WTC11 (cell line): ENCODE measurements at regions not wholly inside any gene's neighbourhood (a gene's known extent, or its start where the extent isn't known, plus 50 kb on each side); places are given as distances from the start of the nearest gene placed in this dataset.

Source experiments
- ATAC-seq: fragments of 200-7000 bp; cut with Tn5 transposase; 2 replicates; pipeline ENCODE4 v1.10.0; 2021; ENCODE audit warnings: mild to moderate bottlenecking, moderate library complexity
- CTCF ChIA-PET: fragments of 300-600 bp; sonication (Branson Sonifier 250); formaldehyde crosslinking; loops from one replicate; lab custom pipeline; 2021; ENCODE audit warnings: antibody characterized with exemption; lab: Charles Lee
- POLR2A ChIA-PET: fragments of 350-600 bp; sonication (Branson Sonifier 250); formaldehyde crosslinking; loops from one replicate; lab custom pipeline; 2021; ENCODE audit warnings: antibody characterized with exemption; lab: Charles Lee
- DNase-seq: peaks from one replicate; pipeline ENCODE4 v3.0.0; 2021; ENCODE audit warnings: low spot score
- H3K27ac Mint-ChIP-seq: 2 replicates; pipeline ENCODE4 v1.8.0; 2021; ENCODE audit warnings: mixed read lengths
- H3K27me3 Mint-ChIP-seq: 2 replicates; pipeline ENCODE4 v1.8.0; 2021; ENCODE audit warnings: low read depth, mild to moderate bottlenecking, moderate library complexity, mixed read lengths
- H3K36me3 Mint-ChIP-seq: 2 replicates; pipeline ENCODE4 v1.8.0; 2021; ENCODE audit warnings: mixed read lengths
- H3K4me1 Mint-ChIP-seq: 2 replicates; pipeline ENCODE4 v1.8.0; 2022; ENCODE audit warnings: mixed read lengths
- H3K4me3 Mint-ChIP-seq: 2 replicates; pipeline ENCODE4 v1.8.0; 2021; ENCODE audit warnings: mild to moderate bottlenecking, moderate library complexity, mixed read lengths
- H3K9me3 Mint-ChIP-seq: 2 replicates; pipeline ENCODE4 v1.8.0; 2021; ENCODE audit warnings: mixed read lengths
- ARID4B ChIP-seq: sonication (generic); formaldehyde crosslinking; IDR thresholded peaks from 2 replicates; pipeline ENCODE4 v1.8.0; 2023; ENCODE audit warnings: missing genetic modification reagents, mild to moderate bottlenecking, borderline replicate concordance
- ATF1 ChIP-seq: sonication (generic); formaldehyde crosslinking; IDR thresholded peaks from 2 replicates; pipeline ENCODE4 v1.8.1; 2023; ENCODE audit warnings: mild to moderate bottlenecking, moderate library complexity, missing genetic modification reagents
- CBFB ChIP-seq: sonication (generic); formaldehyde crosslinking; IDR thresholded peaks from 2 replicates; pipeline ENCODE4 v1.8.1; 2022; ENCODE audit warnings: mild to moderate bottlenecking, low read depth, missing genetic modification reagents
- CREM ChIP-seq: sonication (generic); formaldehyde crosslinking; IDR thresholded peaks from 2 replicates; pipeline ENCODE4 v1.8.1; 2022; ENCODE audit warnings: mild to moderate bottlenecking, missing genetic modification reagents, moderate library complexity
- CTCF ChIP-seq: fragments of 200-600 bp; IDR thresholded peaks from 2 replicates; pipeline ENCODE4 v1.8.0; 2022; ENCODE audit warnings: antibody characterized with exemption
- FOXP1 ChIP-seq: sonication (generic); formaldehyde crosslinking; IDR thresholded peaks from 2 replicates; pipeline ENCODE4 v1.8.0; 2022; ENCODE audit warnings: missing genetic modification reagents, mild to moderate bottlenecking, moderate library complexity, borderline replicate concordance
- GABPB1 ChIP-seq: sonication (generic); formaldehyde crosslinking; IDR thresholded peaks from 2 replicates; pipeline ENCODE4 v1.8.1; 2023; ENCODE audit warnings: mild to moderate bottlenecking, missing genetic modification reagents
- GRHL2 ChIP-seq: fragments of 250-450 bp; sonication (Bioruptor Pico); IDR thresholded peaks from 2 replicates; pipeline ENCODE4 v1.8.0; 2022; ENCODE audit warnings: mild to moderate bottlenecking, moderate library complexity; ENCODE audit not compliant: insufficient replicate concordance, severe bottlenecking
- HMGXB4 ChIP-seq: sonication (generic); formaldehyde crosslinking; IDR thresholded peaks from 2 replicates; pipeline ENCODE4 v1.8.1; 2023; ENCODE audit warnings: mild to moderate bottlenecking, moderate library complexity, missing genetic modification reagents
- NFATC4 ChIP-seq: fragments of 250-450 bp; sonication (Bioruptor Pico); IDR thresholded peaks from 2 replicates; pipeline ENCODE4 v1.9.0; 2021; ENCODE audit warnings: mild to moderate bottlenecking
- NR1H2 ChIP-seq: sonication (generic); formaldehyde crosslinking; IDR thresholded peaks from 2 replicates; pipeline ENCODE4 v1.9.0; 2021; ENCODE audit warnings: mild to moderate bottlenecking, moderate library complexity, missing genetic modification reagents
- SP1 ChIP-seq: sonication (generic); formaldehyde crosslinking; conservative IDR thresholded peaks from 2 replicates; pipeline ENCODE4 v1.8.1; 2022; ENCODE audit warnings: missing genetic modification reagents
- TCF7 ChIP-seq: sonication (generic); formaldehyde crosslinking; IDR thresholded peaks from 2 replicates; pipeline ENCODE4 v1.8.0; 2022; ENCODE audit warnings: mild to moderate bottlenecking, low read depth, missing genetic modification reagents, moderate library complexity
- ZNF121 ChIP-seq: sonication (generic); formaldehyde crosslinking; IDR thresholded peaks from 2 replicates; pipeline ENCODE4 v1.8.0; 2023; ENCODE audit warnings: missing genetic modification reagents
- ZNF263 ChIP-seq: sonication (generic); formaldehyde crosslinking; IDR thresholded peaks from 2 replicates; pipeline ENCODE4 v1.8.1; 2022; ENCODE audit warnings: low read depth, mild to moderate bottlenecking, moderate library complexity, missing genetic modification reagents
- ZNF396 ChIP-seq: fragments of 250-450 bp; sonication (Bioruptor Pico); IDR thresholded peaks from 2 replicates; pipeline ENCODE4 v1.8.0; 2021; ENCODE audit warnings: mild to moderate bottlenecking, moderate library complexity, borderline replicate concordance
- ZNF423 ChIP-seq: fragments of 250-450 bp; sonication (Bioruptor Pico); IDR thresholded peaks from 2 replicates; pipeline ENCODE4 v2.1.2; 2022; ENCODE audit warnings: mild to moderate bottlenecking, moderate library complexity
- ZNF425 ChIP-seq: fragments of 250-450 bp; sonication (Bioruptor Pico); conservative IDR thresholded peaks from 2 replicates; pipeline ENCODE4 v1.9.0; 2021; ENCODE audit warnings: mild to moderate bottlenecking
- TF ChIP-seq, protein P1 (sequence below): fragments of 250-450 bp; sonication (Bioruptor Pico); IDR thresholded peaks from 2 replicates; pipeline ENCODE4 v2.1.2; 2022; ENCODE audit warnings: mild to moderate bottlenecking, moderate library complexity
- TF ChIP-seq, protein P2 (sequence below): sonication (generic); formaldehyde crosslinking; conservative IDR thresholded peaks from 2 replicates; pipeline ENCODE4 v1.8.1; 2022; ENCODE audit warnings: mild to moderate bottlenecking, missing genetic modification reagents
- TF ChIP-seq, protein P3 (sequence below): sonication (generic); formaldehyde crosslinking; IDR thresholded peaks from 2 replicates; pipeline ENCODE4 v1.8.0; 2022; ENCODE audit warnings: mild to moderate bottlenecking, missing genetic modification reagents

DNA sequence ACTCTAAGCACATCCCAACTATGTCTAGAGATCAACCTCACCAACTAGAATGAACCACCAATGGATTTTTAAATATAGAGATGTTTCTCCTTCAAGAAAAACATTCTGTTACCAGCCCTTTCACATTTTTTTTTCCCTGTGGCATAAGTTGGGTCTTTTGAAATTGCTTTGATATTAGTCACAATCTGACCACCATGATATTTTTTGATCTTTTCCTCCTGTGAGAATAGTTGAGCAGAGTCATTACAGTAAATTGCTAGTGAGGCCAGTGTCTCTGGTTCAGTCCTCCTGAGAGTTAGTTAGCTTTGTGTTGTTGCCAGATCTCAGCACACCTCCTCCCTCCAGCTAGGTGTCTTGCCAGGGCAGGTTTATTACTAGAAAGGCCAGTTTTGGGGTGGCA lies 79.7 kb upstream of the MYLIP start:
- ChIA-PET POLR2A (no interaction called here), CTCF (no interaction called here)
- Mint-ChIP-seq H3K4me1 (peaks cover 3% of the 10 kb centered on the region; the same call in 1 of the 2 replicates), H3K27me3 (no peaks in the 10 kb centered on the region), H3K27ac (no peak overlapping the region), H3K9me3 (peaks cover 14% of the 10 kb centered on the region), H3K36me3 (no peaks in the 10 kb centered on the region), H3K4me3 (no peak overlapping the region)
- DNase-seq (no peak), ATAC-seq (no peak)
- no peak for TF ChIP-seq ARID4B (CRISPR knock-in tag)
- no peak for TF ChIP-seq GRHL2 (CRISPR knock-in tag)
- TF ChIP-seq FOXP1 (CRISPR knock-in tag) = no peak
- no peak for TF ChIP-seq ATF1 (CRISPR knock-in tag)
- TF ChIP-seq NFATC4 (CRISPR knock-in tag) = no peak
- no peak for TF ChIP-seq HMGXB4 (CRISPR knock-in tag)

- TF ChIP-seq, protein P1, sequence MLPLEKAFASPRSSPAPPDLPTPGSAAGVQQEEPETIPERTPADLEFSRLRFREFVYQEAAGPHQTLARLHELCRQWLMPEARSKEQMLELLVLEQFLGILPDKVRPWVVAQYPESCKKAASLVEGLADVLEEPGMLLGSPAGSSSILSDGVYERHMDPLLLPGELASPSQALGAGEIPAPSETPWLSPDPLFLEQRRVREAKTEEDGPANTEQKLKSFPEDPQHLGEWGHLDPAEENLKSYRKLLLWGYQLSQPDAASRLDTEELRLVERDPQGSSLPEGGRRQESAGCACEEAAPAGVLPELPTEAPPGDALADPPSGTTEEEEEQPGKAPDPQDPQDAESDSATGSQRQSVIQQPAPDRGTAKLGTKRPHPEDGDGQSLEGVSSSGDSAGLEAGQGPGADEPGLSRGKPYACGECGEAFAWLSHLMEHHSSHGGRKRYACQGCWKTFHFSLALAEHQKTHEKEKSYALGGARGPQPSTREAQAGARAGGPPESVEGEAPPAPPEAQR (CRISPR knock-in tag) = no peak
- TF ChIP-seq CTCF = no peak
- TF ChIP-seq, protein P2, sequence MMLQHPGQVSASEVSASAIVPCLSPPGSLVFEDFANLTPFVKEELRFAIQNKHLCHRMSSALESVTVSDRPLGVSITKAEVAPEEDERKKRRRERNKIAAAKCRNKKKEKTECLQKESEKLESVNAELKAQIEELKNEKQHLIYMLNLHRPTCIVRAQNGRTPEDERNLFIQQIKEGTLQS (CRISPR knock-in tag) = no peak
- no peak for TF ChIP-seq ZNF263 (CRISPR knock-in tag)
- no peak for TF ChIP-seq TCF7 (CRISPR knock-in tag)
- no peak for TF ChIP-seq SP1 (CRISPR knock-in tag)
- no peak for TF ChIP-seq CREM (CRISPR knock-in tag)
- TF ChIP-seq CBFB (CRISPR knock-in tag) = no peak
- no peak for TF ChIP-seq ZNF121 (CRISPR knock-in tag)
- no peak for TF ChIP-seq ZNF396 (CRISPR knock-in tag)
- TF ChIP-seq, protein P3, sequence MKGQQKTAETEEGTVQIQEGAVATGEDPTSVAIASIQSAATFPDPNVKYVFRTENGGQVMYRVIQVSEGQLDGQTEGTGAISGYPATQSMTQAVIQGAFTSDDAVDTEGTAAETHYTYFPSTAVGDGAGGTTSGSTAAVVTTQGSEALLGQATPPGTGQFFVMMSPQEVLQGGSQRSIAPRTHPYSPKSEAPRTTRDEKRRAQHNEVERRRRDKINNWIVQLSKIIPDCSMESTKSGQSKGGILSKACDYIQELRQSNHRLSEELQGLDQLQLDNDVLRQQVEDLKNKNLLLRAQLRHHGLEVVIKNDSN (CRISPR knock-in tag) = no peak
- TF ChIP-seq GABPB1 (CRISPR knock-in tag) = no peak
- no peak for TF ChIP-seq NR1H2 (CRISPR knock-in tag)
- no peak for TF ChIP-seq ZNF423 (CRISPR knock-in tag)
- TF ChIP-seq ZNF425 (CRISPR knock-in tag) = no peak
- POLR2A ChIA-PET = no interaction called here
- Mint-ChIP-seq H3K27ac (no peak overlapping the region), H3K27me3 (no peaks in the 10 kb centered on the region), H3K36me3 (peaks cover 2% of the 10 kb centered on the region; the same call in 1 of the 2 replicates), H3K9me3 (peaks cover 24% of the 10 kb centered on the region), H3K4me1 (peaks cover 3% of the 10 kb centered on the region; the same call in 1 of the 2 replicates), H3K4me3 (no peak overlapping the region)
- no peak for ATAC-seq
- CTCF ChIA-PET = no interaction called here
- no peak for DNase-seq
Observed at GRCh38 chr6:16048221-16048620, 80.7 kb upstream of the MYLIP start.
